ENCODE measurements at regions not wholly inside any gene's neighbourhood (a gene's known extent, or its start where the extent isn't known, plus 50 kb on each side); places are given as distances from the start of the nearest gene placed in this dataset.

DNA sequence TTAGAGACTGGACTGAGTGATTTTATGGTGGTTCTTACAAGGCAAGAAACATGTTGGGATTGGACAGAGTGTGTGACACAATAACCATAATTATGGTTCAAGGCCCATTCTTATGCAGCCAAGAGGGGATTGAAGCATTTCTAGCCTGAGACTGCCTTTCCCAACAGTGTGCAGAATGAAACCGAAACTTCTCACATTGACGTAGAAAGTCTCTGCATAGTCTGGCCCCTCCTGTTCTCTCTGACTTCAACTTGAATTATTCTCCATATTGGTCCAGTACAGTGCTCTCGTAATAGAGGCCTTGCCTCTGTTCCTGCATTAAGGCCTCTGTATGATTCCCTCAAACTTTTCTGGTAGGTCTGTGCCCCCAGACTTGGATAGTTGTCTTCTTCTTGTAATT lies 138.3 kb downstream of the DIPK2A start:
- TF ChIP-seq, protein P1, sequence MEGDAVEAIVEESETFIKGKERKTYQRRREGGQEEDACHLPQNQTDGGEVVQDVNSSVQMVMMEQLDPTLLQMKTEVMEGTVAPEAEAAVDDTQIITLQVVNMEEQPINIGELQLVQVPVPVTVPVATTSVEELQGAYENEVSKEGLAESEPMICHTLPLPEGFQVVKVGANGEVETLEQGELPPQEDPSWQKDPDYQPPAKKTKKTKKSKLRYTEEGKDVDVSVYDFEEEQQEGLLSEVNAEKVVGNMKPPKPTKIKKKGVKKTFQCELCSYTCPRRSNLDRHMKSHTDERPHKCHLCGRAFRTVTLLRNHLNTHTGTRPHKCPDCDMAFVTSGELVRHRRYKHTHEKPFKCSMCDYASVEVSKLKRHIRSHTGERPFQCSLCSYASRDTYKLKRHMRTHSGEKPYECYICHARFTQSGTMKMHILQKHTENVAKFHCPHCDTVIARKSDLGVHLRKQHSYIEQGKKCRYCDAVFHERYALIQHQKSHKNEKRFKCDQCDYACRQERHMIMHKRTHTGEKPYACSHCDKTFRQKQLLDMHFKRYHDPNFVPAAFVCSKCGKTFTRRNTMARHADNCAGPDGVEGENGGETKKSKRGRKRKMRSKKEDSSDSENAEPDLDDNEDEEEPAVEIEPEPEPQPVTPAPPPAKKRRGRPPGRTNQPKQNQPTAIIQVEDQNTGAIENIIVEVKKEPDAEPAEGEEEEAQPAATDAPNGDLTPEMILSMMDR (IDR thresholded peaks at IDR 0.05), result no peak
- no peak for TF ChIP-seq POLR2A (IDR thresholded peaks at IDR 0.05)

Data from lower leg skin (tissue), 3 donors.